NT2/D1 (cell line): ENCODE measurements at regions not wholly inside any gene's neighbourhood (a gene's known extent, or its start where the extent isn't known, plus 50 kb on each side); places are given as distances from the start of the nearest gene placed in this dataset.

Experiments used
- SUZ12 ChIP-seq: IDR thresholded peaks from 2 replicates; pipeline ENCODE4 v1.6.1; 2011; ENCODE audit not compliant: insufficient read length, insufficient read depth; ENCODE audit errors: extremely low read depth
- YY1 ChIP-seq: IDR thresholded peaks from 2 replicates; pipeline ENCODE4 v1.6.1; 2011; ENCODE audit not compliant: insufficient read length, insufficient read depth
- ZNF274 ChIP-seq: IDR thresholded peaks from 2 replicates; pipeline ENCODE4 v1.6.1; 2011; ENCODE audit warnings: mild to moderate bottlenecking, low read depth, low read length

DNA sequence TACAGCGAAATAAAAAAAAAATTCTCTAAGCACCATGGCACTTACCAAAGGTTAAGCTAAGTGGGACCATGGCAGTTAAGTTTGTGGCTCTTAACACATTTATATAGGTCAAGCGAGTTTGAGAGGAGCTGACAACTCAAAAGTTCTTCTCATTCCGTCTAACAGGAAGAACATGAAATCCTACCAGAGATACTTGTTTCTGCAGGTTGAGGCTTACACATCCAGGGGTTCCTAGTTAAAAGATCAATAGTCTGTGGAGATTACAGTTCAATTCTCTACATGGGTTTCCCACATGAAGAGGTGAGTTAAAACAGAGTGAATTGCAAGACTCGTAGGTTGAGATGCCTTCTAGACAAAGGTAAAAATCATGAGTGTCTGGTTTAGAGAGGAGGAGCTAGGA lies 142.6 kb downstream of the EMP1 start:
- no peak for TF ChIP-seq YY1
- no peak for TF ChIP-seq SUZ12
- TF ChIP-seq ZNF274: no peak
